AG10803 (cell line): ENCODE measurements at regions not wholly inside any gene's neighbourhood (a gene's known extent, or its start where the extent isn't known, plus 50 kb on each side); places are given as distances from the start of the nearest gene placed in this dataset.
"Not testable (repeated sequence)": the region's sequence is repeated elsewhere in the genome, so short reads cannot be mapped to it uniquely, and the experiment has no call there.

ENCODE experiments used
- DNase-seq: peaks from one replicate; pipeline ENCODE4 v3.0.0; 2010; ENCODE audit warnings: low read depth
- H3K4me3 ChIP-seq: 2 replicates; pipeline ENCODE4 v1.5.1; 2011; ENCODE audit warnings: mild to moderate bottlenecking, low read length, control low read depth
- TF ChIP-seq, protein P1 (sequence below): conservative IDR thresholded peaks from 2 replicates; pipeline ENCODE4 v1.5.1; 2011; ENCODE audit warnings: mild to moderate bottlenecking, low read length, control low read depth, inconsistent platforms

DNA sequence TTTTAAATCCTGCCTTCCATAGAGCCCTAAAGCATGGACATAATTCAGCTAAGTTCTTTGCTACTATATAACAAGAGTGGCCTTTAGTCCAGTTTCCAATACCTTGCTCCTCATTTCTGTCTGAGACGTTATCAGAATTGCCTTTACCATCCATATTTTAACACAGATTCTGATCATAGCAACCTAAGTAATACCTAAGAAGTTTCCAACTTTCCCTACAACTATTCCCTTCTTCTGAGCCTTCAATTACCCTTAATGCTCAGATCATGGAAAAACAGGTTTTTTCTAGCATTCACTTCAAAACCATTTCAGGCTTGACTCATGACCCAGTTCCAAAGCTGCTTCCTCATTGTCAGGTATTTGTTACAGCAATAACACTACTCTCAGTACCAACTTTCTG, 367.1 kb downstream of the C6orf118 start:
- no peak overlapping the region for H3K4me3 ChIP-seq
- TF ChIP-seq, protein P1, sequence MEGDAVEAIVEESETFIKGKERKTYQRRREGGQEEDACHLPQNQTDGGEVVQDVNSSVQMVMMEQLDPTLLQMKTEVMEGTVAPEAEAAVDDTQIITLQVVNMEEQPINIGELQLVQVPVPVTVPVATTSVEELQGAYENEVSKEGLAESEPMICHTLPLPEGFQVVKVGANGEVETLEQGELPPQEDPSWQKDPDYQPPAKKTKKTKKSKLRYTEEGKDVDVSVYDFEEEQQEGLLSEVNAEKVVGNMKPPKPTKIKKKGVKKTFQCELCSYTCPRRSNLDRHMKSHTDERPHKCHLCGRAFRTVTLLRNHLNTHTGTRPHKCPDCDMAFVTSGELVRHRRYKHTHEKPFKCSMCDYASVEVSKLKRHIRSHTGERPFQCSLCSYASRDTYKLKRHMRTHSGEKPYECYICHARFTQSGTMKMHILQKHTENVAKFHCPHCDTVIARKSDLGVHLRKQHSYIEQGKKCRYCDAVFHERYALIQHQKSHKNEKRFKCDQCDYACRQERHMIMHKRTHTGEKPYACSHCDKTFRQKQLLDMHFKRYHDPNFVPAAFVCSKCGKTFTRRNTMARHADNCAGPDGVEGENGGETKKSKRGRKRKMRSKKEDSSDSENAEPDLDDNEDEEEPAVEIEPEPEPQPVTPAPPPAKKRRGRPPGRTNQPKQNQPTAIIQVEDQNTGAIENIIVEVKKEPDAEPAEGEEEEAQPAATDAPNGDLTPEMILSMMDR: no peak
- DNase-seq: no peak

DNA sequence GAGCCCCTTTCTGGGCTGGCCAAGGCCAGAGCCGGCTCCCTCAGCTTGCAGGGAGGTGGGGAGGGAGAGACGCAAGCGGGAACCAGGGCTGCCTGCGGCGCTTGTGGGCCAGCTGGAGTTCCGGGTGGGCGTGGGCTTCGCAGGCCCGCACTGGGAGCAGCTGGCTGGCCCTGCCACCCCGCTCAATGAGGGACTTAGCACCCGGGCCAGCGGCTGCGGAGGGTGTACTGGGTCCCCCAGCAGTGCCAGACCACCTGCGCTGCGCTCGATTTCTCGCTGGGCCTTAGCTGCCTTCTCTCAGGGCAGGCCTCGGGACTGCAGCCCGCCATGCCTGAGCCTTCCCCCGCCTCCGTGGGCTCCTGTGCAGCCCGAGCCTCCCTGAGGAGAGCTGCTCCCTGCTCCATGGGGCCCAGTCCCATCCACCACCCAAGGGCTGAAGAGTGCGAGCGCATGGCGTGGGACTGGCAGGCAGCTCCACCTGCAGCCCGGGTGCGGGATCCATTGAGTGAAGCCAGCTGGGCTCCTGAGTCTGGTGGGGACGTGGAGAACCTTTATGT, 376.1 kb downstream of the C6orf118 start:
- H3K4me3 ChIP-seq, DNase-seq: not testable (repeated sequence)

DNA sequence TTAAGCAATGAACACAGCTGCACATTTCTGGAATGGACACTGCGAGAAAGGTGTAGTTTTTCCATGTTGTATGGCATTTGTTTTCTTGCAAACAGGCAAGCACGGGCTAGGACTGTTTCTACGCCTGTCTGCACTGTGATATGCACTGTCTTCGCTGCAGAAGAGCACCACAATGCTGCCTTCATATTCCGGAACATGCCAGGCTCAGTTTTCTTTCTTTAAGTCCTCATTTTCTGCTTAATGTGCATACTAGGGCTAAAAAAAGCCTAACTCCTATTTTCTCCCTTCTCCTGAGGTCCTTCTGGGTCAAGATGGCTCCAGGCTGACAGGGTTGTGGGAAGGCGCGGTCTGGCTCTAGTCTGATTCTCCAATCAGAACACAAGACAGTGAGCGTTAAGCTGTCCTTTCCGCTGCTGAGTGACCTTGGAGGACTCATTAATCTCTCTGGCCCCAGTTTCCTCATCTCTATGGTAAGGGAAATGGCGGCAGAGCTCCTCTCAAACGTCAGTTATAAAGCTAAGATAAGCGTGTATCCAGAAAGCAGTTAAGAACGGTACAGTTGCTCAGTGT, 379.9 kb downstream of the C6orf118 start:
- TF ChIP-seq, protein P1: no peak
- H3K4me3 ChIP-seq: no peak overlapping the region
- no peak for DNase-seq

DNA sequence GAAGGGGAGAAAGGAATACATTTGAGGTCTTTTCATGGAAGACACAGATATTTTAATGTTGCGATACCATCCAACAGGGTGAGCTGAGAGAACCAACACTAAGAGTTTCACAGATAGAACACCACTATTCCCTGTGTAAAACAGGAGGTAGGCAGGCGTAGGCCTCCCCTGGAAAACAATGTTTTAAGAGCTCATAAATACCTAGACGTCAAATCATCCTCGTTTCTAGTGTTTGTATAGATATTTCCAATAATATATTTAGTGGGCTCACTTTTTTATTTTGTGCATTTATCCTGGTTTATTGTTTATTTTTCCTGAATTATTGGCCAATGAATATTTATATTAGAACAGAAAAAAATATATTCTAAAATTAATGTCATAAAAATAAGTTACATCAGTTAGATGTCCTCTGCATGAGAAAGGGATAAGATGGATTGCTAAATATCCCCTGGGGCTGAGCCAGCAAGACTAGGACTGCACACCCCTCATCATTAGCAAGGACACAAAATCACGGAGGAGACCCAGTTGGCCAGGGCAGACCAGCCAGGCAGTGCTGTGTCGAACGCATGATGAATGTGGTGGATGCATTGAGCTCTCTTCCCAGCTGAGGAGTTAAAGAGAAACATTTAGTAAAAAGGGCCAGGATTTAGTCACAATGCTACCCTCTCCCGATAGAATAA, 380.5 kb downstream of the C6orf118 start:
- no peak for DNase-seq
- TF ChIP-seq, protein P1: no peak
- H3K4me3 ChIP-seq: no peak overlapping the region

DNA sequence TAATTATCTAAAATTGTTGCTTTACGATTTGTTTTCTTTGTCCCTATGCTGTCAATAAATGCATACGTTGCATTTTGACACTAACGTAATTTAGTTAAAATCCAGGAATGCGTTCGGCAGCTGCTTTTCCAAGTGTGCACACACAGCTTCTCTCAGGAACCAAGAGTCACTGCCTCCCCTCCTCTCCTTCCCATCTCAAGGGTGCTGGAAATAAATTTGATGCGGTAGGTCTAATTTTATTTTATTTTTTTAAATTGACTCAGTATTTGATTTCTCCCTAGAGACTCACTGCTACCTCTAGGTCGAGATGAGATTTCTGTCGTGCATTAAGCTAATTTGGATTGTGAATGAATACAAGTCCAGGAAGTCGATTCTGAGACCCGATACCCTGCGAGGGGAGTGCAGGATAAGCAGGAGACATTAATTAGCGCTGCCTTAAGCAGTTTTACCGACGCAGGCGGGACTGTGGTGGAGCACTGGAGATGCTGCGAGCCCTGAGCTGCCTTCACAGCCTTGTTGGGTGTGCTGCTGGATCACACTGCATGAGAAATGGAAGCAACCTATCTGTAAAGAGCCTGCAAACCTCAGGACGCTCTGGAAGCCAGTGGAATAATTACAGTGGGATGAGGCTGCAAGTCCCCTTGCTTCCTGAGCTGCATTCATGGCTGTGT, 381.2 kb downstream of the C6orf118 start:
- TF ChIP-seq, protein P1: no peak
- peak; percentile 4 for DNase-seq
- peak overlapping the region; percentile 49 for H3K4me3 ChIP-seq

DNA sequence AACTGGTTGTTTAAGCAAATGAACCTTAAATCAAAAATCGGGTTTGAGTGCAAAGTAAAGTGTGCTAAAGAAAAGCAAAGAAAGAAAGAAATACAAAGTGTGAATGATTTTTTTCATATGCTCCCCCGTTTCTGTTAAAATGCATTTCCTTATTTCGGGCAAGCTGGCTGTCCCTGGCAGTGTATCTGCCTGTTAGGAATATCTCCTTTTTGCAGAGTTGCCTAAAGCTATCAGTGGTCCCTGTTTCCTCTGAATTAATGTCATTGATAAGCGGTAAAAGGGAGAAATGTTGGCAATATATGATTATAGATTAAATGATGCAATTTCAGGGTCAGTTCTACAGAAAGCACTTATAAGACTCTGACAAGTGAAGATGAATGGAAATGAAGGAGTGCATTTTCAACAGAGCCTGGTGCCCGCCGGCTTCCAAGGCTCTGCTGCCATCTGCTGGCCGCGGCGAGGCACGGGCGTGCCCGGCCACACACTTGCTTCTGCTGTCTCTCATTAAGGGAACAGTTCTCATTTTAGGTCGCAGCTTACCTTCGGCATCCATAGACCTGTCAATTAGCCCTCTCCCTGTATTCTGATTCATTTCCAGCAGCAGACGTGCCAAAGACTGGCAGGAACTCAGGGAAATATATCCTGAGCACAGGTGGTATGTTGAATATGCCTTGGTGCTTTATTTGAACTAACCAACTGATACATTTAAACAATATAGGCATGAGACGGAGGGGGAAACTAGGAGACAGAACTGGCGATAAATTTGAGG, 381.9 kb downstream of the C6orf118 start:
- peak overlapping the region; percentile 49 for H3K4me3 ChIP-seq
- TF ChIP-seq, protein P1: peak; percentile 96
- peak; percentile 53 for DNase-seq

DNA sequence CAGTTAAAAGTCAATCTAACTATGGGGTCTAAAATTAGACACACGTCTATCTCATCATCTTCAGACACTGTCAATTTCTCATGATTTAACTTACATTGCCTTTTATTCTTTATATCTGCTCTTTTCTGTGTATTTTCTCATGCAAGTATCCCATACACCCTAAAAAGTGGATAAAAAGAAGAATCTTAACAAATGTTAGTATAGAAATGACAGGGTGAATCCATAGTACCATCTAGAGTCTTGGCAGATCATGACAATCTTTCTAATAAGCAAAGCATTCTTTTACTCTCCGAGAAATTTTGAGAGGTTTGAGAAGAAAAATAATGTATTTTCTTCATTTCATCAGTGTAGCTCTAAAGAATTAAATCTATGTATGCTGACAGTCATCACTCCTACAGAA, 382.7 kb downstream of the C6orf118 start:
- DNase-seq: no peak
- no peak overlapping the region for H3K4me3 ChIP-seq
- TF ChIP-seq, protein P1: no peak
